Breast epithelium (tissue), 4 donors: ENCODE measurements at regions not wholly inside any gene's neighbourhood (a gene's known extent, or its start where the extent isn't known, plus 50 kb on each side); places are given as distances from the start of the nearest gene placed in this dataset.

Experiments
- DNase-seq, 2 donors: peaks; one replicate each; pipeline ENCODE4 v3.0.0-alpha.2; 2019; ENCODE audit warnings: low spot score in 2 of 2
- H3K27ac ChIP-seq, 2 donors: fragments of 200-600 bp; sonication (generic) in 1 of 2; one replicate each; pipeline ENCODE4 v1.5.1; 2016 to 2019; ENCODE audit warnings: mild to moderate bottlenecking in 1 of 2
- H3K27me3 ChIP-seq, 2 donors: fragments of 200-600 bp; sonication (generic) in 1 of 2; one replicate each; pipeline versions ENCODE4 v1.5.1 to v1.6.0; 2017 to 2019; ENCODE audit warnings: control low read depth in 1 of 2, mild to moderate bottlenecking in 1 of 2
- H3K36me3 ChIP-seq: fragments of 200-600 bp; one replicate; pipeline ENCODE4 v1.5.1; 2019
- H3K4me1 ChIP-seq, 2 donors: fragments of 200-600 bp; sonication (generic); one replicate each; pipeline ENCODE4 v1.5.1; 2016 to 2019; ENCODE audit warnings: control low read depth in 1 of 2
- H3K4me3 ChIP-seq, 3 donors: fragments of 200-600 bp; sonication (generic); 1 replicate in 2 of 3; 2 replicates in 1 of 3; pipeline ENCODE4 v1.5.1; 2016 to 2019; ENCODE audit warnings: mild to moderate bottlenecking in 3 of 3, moderate library complexity in 2 of 3
- H3K9me3 ChIP-seq, 2 donors: fragments of 200-600 bp; sonication (generic) in 1 of 2; one replicate each; pipeline ENCODE4 v1.5.1; 2016 to 2019; ENCODE audit warnings: control low read depth in 1 of 2
- CTCF ChIP-seq, 3 donors: fragments of 450-650 bp; IDR thresholded peaks; one replicate each; pipeline ENCODE4 v1.5.1; 2016 to 2017; ENCODE audit warnings: antibody characterized with exemption in 3 of 3, mild to moderate bottlenecking in 3 of 3, moderate library complexity in 3 of 3
- POLR2A ChIP-seq: fragments of 450-650 bp; IDR thresholded peaks from one replicate; pipeline ENCODE4 v1.6.1; 2016; ENCODE audit warnings: antibody characterized with exemption, mild to moderate bottlenecking, moderate library complexity
- POLR2AphosphoS5 ChIP-seq, 3 donors: sonication (generic); formaldehyde crosslinking; IDR thresholded peaks; one replicate each; pipeline ENCODE4 v1.6.1; 2017; ENCODE audit warnings: antibody characterized with exemption in 3 of 3
- intact Hi-C: fragments of 100-400 bp; cut with DNase I; formaldehyde crosslinking; loops from one replicate; pipeline ENCODE4 v1.15.1; 2023; ENCODE audit warnings: low total_unique reads

DNA sequence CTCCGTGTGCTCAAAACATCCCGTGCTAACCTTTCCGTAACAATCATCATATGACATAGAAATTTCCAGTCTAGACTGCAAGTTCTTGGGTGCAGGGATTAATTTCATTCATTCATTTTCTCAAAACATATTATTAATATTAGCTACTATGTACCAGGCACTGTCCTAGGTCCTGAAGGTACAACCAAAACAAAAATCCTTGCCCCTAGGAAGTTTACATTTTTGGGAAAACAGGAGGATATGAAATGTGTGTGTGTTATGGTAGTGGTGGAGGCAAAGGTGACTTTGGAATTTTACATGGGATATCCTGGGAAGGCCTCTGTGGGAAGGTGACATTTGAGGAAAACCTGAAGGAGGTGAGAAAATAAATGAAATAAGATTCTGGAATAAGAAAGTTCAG is 222.6 kb downstream of the LRRC3B start:
- no peak overlapping the region for H3K27ac ChIP-seq
- no peaks in the 10 kb centered on the region for H3K4me1 ChIP-seq
- no peaks in the 10 kb centered on the region for H3K27me3 ChIP-seq
- no peak overlapping the region for H3K4me3 ChIP-seq
- no peaks in the 10 kb centered on the region for H3K36me3 ChIP-seq
- intact Hi-C loops, result no loop called here
- no peak for TF ChIP-seq CTCF (IDR thresholded peaks at IDR 0.05)
- no peak for TF ChIP-seq POLR2AphosphoS5 (IDR thresholded peaks at IDR 0.05)
- no peak for TF ChIP-seq POLR2A
- H3K9me3 ChIP-seq, result no peaks in the 10 kb centered on the region
- no peak for DNase-seq

DNA sequence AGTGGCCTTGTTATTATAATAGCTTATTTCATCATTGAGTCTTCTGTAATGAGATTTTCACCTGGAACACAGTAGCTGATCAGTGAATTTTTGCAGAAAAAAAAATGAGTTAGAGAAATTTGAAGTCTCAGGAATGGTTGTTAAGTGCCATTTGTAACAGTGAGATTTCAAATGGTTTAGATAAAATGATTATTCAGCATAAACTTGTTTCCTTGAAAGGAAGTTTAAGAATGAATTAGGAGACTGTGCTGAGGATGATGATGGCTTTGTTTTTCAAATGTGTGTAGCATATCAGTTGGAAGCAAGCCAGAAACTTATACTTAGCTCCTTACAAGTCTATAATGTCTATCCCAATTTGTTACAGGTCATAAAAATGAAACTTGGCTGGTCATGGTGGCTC is 225.1 kb downstream of the LRRC3B start:
- intact Hi-C loops, result no loop called here
- TF ChIP-seq CTCF (IDR thresholded peaks at IDR 0.05), result no peak
- no peak for TF ChIP-seq POLR2A
- no peak for TF ChIP-seq POLR2AphosphoS5 (IDR thresholded peaks at IDR 0.05)

GRCh38 chr3:26894443-26894842 is 271.9 kb downstream of the LRRC3B start:
- DNase-seq, result no peak
- H3K4me1 ChIP-seq, result no peaks in the 10 kb centered on the region
- no peak overlapping the region for H3K4me3 ChIP-seq
- H3K27me3 ChIP-seq, result no peaks in the 10 kb centered on the region
- TF ChIP-seq CTCF (IDR thresholded peaks at IDR 0.05), result no peak
- no peak for TF ChIP-seq POLR2AphosphoS5 (IDR thresholded peaks at IDR 0.05)
- TF ChIP-seq POLR2A, result no peak
- H3K36me3 ChIP-seq, result no peaks in the 10 kb centered on the region
- intact Hi-C loops, result no loop called here
- H3K9me3 ChIP-seq, result peaks cover 0 to 6% of the 10 kb centered on the region in 2 donors
- H3K27ac ChIP-seq, result no peak overlapping the region

More for the DNA sequence above, 225.1 kb downstream of the LRRC3B start:
- no peak for DNase-seq
- Histone ChIP-seq H3K9me3 (no peaks in the 10 kb centered on the region), H3K36me3 (no peaks in the 10 kb centered on the region), H3K4me1 (no peaks in the 10 kb centered on the region), H3K4me3 (no peak overlapping the region), H3K27me3 (no peaks in the 10 kb centered on the region), H3K27ac (no peak overlapping the region)

DNA sequence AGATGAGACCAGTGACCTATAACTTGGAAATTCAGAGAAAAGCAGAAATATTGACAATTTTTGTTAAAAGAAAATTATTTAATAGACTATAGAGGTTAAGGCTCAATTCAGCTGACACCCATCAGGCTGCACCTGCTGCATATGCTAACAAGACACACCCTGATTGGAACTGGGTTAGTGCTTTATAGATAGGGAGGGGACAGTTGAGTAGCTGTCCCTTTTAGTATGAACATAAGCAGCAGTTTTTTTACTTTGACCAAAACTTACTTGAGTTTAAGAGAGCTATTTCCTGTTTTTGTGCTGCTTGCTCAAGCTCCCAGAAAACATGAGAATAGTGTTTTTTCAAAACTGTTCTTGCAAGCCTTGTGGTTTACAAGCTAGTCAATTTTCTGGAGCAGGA is 292.6 kb downstream of the LRRC3B start:
- TF ChIP-seq POLR2AphosphoS5 (IDR thresholded peaks at IDR 0.05) (no peak), POLR2A (no peak), CTCF (IDR thresholded peaks at IDR 0.05) (no peak)
- intact Hi-C loops, result no loop called here

GRCh38 chr3:26920646-26921478 is 298.3 kb downstream of the LRRC3B start:
- TF ChIP-seq CTCF (IDR thresholded peaks at IDR 0.05), result no peak
- Histone ChIP-seq H3K36me3 (no peaks in the 10 kb centered on the region), H3K9me3 (peaks cover 0 to 4% of the 10 kb centered on the region in 2 donors), H3K4me1 (no peaks in the 10 kb centered on the region), H3K27ac (no peak overlapping the region), H3K4me3 (no peak overlapping the region), H3K27me3 (no peaks in the 10 kb centered on the region)
- intact Hi-C loops, result no loop called here
- no peak for DNase-seq

More for the DNA sequence above, 292.6 kb downstream of the LRRC3B start:
- Histone ChIP-seq H3K27me3 (no peaks in the 10 kb centered on the region), H3K36me3 (no peaks in the 10 kb centered on the region), H3K9me3 (peaks cover 0 to 4% of the 10 kb centered on the region in 2 donors), H3K4me1 (no peaks in the 10 kb centered on the region), H3K4me3 (no peak overlapping the region), H3K27ac (no peak overlapping the region)
- DNase-seq, result no peak
